ENCODE measurements at regions not wholly inside any gene's neighbourhood (a gene's known extent, or its start where the extent isn't known, plus 50 kb on each side); places are given as distances from the start of the nearest gene placed in this dataset.

GRCh38 chr4:178784491-178784890, 1342.3 kb upstream of the AGA start:
- DNase-seq (ENCODE audit: low spot score): no peak

GRCh38 chr4:178789279-178789678, 1347.0 kb upstream of the AGA start:
- DNase-seq (ENCODE audit: low spot score): no peak

GRCh38 chr4:178799204-178799603, 1357.0 kb upstream of the AGA start:
- no peak for DNase-seq (ENCODE audit: low spot score)

- no peak for DNase-seq (ENCODE audit: low spot score)
These were observed 1365.9 kb upstream of the AGA start for GRCh38 chr4:178808106-178808505.

- DNase-seq (ENCODE audit: low spot score): no peak
These were observed 1367.7 kb upstream of the AGA start for GRCh38 chr4:178809921-178810320.

- no peak for DNase-seq (ENCODE audit: low spot score)
These were observed 1369.1 kb upstream of the AGA start for GRCh38 chr4:178811356-178811755.

- DNase-seq (ENCODE audit: low spot score): no peak
These were observed 1370.6 kb upstream of the AGA start for GRCh38 chr4:178812866-178813265.

GRCh38 chr4:178814908-178815307, 1372.7 kb upstream of the AGA start:
- DNase-seq (ENCODE audit: low spot score): no peak

GRCh38 chr4:178823673-178824295, 1381.5 kb upstream of the AGA start:
- DNase-seq (ENCODE audit: low spot score): no peak

- DNase-seq (ENCODE audit: low spot score): no peak
These were observed 1394.6 kb upstream of the AGA start for GRCh38 chr4:178836865-178837264.

- no peak for DNase-seq (ENCODE audit: low spot score)
These were observed 1396.5 kb upstream of the AGA start for GRCh38 chr4:178838776-178839175.

- DNase-seq (ENCODE audit: low spot score): no peak
These were observed 1414.0 kb upstream of the AGA start for GRCh38 chr4:178856139-178856800.

GRCh38 chr4:178871476-178871875, 1429.2 kb upstream of the AGA start:
- no peak for DNase-seq (ENCODE audit: low spot score)

GRCh38 chr4:178881937-178882336, 1439.7 kb upstream of the AGA start:
- DNase-seq (ENCODE audit: low spot score): no peak

- no peak for DNase-seq (ENCODE audit: low spot score)
These were observed 1451.9 kb upstream of the AGA start for GRCh38 chr4:178894126-178894525.

GRCh38 chr4:178899084-178899483, 1456.8 kb upstream of the AGA start:
- DNase-seq (ENCODE audit: low spot score): no peak

GRCh38 chr4:178917756-178918155, 1475.5 kb upstream of the AGA start:
- DNase-seq (ENCODE audit: low spot score): no peak

- DNase-seq (ENCODE audit: low spot score): no peak
These were observed 1494.9 kb upstream of the AGA start for GRCh38 chr4:178937130-178937529.

GRCh38 chr4:178941975-178942374, 1499.7 kb upstream of the AGA start:
- DNase-seq (ENCODE audit: low spot score): no peak

- no peak for DNase-seq (ENCODE audit: low spot score)
These were observed 1511.3 kb upstream of the AGA start for GRCh38 chr4:178953447-178954120.

- no peak for DNase-seq (ENCODE audit: low spot score)
These were observed 1513.4 kb upstream of the AGA start for GRCh38 chr4:178955614-178956013.

GRCh38 chr4:178958725-178959440, 1516.6 kb upstream of the AGA start:
- no peak for DNase-seq (ENCODE audit: low spot score)

Measured in germinal center (tissue), 1 donor.